ENCODE measurements at regions not wholly inside any gene's neighbourhood (a gene's known extent, or its start where the extent isn't known, plus 50 kb on each side); places are given as distances from the start of the nearest gene placed in this dataset.

DNA sequence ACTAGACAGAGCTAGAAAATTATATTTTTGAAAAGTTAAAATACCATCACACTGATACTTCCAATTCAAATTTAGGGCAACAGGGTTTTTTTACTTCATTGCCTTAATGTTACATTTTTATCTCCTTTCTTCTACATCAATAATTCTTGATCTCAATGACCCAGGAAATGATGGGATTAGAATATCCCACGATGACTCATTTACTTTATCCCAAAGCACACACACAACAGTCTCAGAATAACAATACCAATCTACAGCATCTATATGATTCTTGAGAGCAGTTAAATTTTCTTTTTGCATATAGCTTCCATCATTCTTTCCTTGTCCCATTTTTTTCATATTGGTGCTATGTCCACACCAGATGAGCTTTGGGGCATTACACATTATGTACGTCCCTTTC is 98.4 kb upstream of the EEPD1 start:
- TF ChIP-seq, protein P1, sequence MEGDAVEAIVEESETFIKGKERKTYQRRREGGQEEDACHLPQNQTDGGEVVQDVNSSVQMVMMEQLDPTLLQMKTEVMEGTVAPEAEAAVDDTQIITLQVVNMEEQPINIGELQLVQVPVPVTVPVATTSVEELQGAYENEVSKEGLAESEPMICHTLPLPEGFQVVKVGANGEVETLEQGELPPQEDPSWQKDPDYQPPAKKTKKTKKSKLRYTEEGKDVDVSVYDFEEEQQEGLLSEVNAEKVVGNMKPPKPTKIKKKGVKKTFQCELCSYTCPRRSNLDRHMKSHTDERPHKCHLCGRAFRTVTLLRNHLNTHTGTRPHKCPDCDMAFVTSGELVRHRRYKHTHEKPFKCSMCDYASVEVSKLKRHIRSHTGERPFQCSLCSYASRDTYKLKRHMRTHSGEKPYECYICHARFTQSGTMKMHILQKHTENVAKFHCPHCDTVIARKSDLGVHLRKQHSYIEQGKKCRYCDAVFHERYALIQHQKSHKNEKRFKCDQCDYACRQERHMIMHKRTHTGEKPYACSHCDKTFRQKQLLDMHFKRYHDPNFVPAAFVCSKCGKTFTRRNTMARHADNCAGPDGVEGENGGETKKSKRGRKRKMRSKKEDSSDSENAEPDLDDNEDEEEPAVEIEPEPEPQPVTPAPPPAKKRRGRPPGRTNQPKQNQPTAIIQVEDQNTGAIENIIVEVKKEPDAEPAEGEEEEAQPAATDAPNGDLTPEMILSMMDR (IDR thresholded peaks at IDR 0.05), result no peak
- TF ChIP-seq, protein P2, sequence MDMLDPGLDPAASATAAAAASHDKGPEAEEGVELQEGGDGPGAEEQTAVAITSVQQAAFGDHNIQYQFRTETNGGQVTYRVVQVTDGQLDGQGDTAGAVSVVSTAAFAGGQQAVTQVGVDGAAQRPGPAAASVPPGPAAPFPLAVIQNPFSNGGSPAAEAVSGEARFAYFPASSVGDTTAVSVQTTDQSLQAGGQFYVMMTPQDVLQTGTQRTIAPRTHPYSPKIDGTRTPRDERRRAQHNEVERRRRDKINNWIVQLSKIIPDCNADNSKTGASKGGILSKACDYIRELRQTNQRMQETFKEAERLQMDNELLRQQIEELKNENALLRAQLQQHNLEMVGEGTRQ (IDR thresholded peaks at IDR 0.05; ENCODE audit: borderline replicate concordance, low read depth, low read length), result no peak
- TF ChIP-seq POLR2AphosphoS5 (IDR thresholded peaks at IDR 0.05; ENCODE audit: low read depth, low read length) (no peak), JUND (IDR thresholded peaks at IDR 0.05) (no peak), TEAD4 (IDR thresholded peaks at IDR 0.05; ENCODE audit: borderline replicate concordance, insufficient read depth) (no peak), NRF1 (IDR thresholded peaks at IDR 0.05; ENCODE audit: low read depth, low read length) (no peak), IRF3 (IDR thresholded peaks at IDR 0.05; ENCODE audit: low read depth, low read length) (no peak), GATA2 (CRISPR knock-in tag; IDR thresholded peaks at IDR 0.05) (no peak), YY1 (IDR thresholded peaks at IDR 0.05; ENCODE audit: low read depth) (no peak), FOXJ3 (CRISPR knock-in tag; IDR thresholded peaks at IDR 0.05) (no peak)

Data from SK-N-SH (cell line).